Osteoblast (primary cell): ENCODE measurements at regions not wholly inside any gene's neighbourhood (a gene's known extent, or its start where the extent isn't known, plus 50 kb on each side); places are given as distances from the start of the nearest gene placed in this dataset.

ENCODE experiments used
- DNase-seq: peaks from one replicate; pipeline ENCODE4 v3.0.0; 2011; ENCODE audit warnings: low spot score, mixed read lengths; ENCODE audit not compliant: insufficient read length; ENCODE audit errors: missing footprints
- H2AFZ ChIP-seq: 2 replicates; pipeline ENCODE4 v1.6.0; 2011; ENCODE audit warnings: mild to moderate bottlenecking, low read length
- H3K27ac ChIP-seq: 2 replicates; pipeline ENCODE4 v1.5.1; 2011; ENCODE audit warnings: mild to moderate bottlenecking, low read depth, low read length, moderate library complexity
- H3K27me3 ChIP-seq: 2 replicates; pipeline ENCODE4 v1.6.0; 2012; ENCODE audit warnings: mild to moderate bottlenecking, control low read depth, inconsistent platforms, low read length, moderate library complexity; ENCODE audit not compliant: insufficient read depth
- H3K36me3 ChIP-seq: 2 replicates; pipeline ENCODE4 v1.5.1; 2011; ENCODE audit warnings: mild to moderate bottlenecking, low read length, control low read depth, moderate library complexity; ENCODE audit not compliant: insufficient read depth
- H3K4me1 ChIP-seq: 2 replicates; pipeline ENCODE4 v1.5.1; 2011; ENCODE audit warnings: mild to moderate bottlenecking, low read length, control low read depth, moderate library complexity; ENCODE audit not compliant: insufficient read depth
- H3K4me2 ChIP-seq: 2 replicates; pipeline ENCODE4 v1.6.0; 2011; ENCODE audit warnings: mild to moderate bottlenecking, low read length; ENCODE audit not compliant: insufficient read depth
- H3K4me3 ChIP-seq: fragments of 200-600 bp; sonication (generic); 3 replicates; pipeline ENCODE4 v1.5.1; 2012; ENCODE audit warnings: mild to moderate bottlenecking, low read length, inconsistent platforms; ENCODE audit not compliant: insufficient read depth
- H3K79me2 ChIP-seq: 2 replicates; pipeline ENCODE4 v1.6.0; 2012; ENCODE audit warnings: mild to moderate bottlenecking, low read length, control low read depth, inconsistent platforms; ENCODE audit not compliant: insufficient read depth
- H3K9me3 ChIP-seq: 2 replicates; pipeline ENCODE4 v1.5.1; 2011; ENCODE audit warnings: low read depth, low read length, control low read depth
- H4K20me1 ChIP-seq: 2 replicates; pipeline ENCODE4 v1.6.0; 2012; ENCODE audit warnings: mild to moderate bottlenecking, low read length, control low read depth; ENCODE audit not compliant: insufficient read depth
- CTCF ChIP-seq: IDR thresholded peaks from 2 replicates; pipeline ENCODE4 v1.5.1; 2011; ENCODE audit warnings: mild to moderate bottlenecking, low read depth, low read length, moderate library complexity; ENCODE audit errors: extremely low read depth

- no peak overlapping the region for H2AFZ ChIP-seq
- H3K9me3 ChIP-seq, result peaks cover 2% of the 10 kb centered on the region
- no peaks in the 10 kb centered on the region for H3K4me1 ChIP-seq
These were observed 337.1 kb downstream of the TMEM121 start for GRCh38 chr14:105863296-105864108.

GRCh38 chr14:105864116-105864515 lies 337.7 kb downstream of the TMEM121 start:
- H4K20me1 ChIP-seq, result no peaks in the 10 kb centered on the region
- no peak for TF ChIP-seq CTCF

More at GRCh38 chr14:105863296-105864108, 337.1 kb downstream of the TMEM121 start:
- Histone ChIP-seq H3K27me3 (no peaks in the 10 kb centered on the region), H4K20me1 (no peaks in the 10 kb centered on the region), H3K36me3 (no peaks in the 10 kb centered on the region), H3K27ac (no peak overlapping the region), H3K4me2 (no peak overlapping the region), H3K4me3 (no peak overlapping the region), H3K79me2 (no peaks in the 10 kb centered on the region)
- DNase-seq, result peak; percentile 53
- no peak for TF ChIP-seq CTCF

GRCh38 chr14:105864651-105865265 lies 338.4 kb downstream of the TMEM121 start:
- no peak overlapping the region for H3K4me2 ChIP-seq
- no peak for TF ChIP-seq CTCF
- peak; percentile 61 for DNase-seq
- no peak overlapping the region for H2AFZ ChIP-seq
- no peaks in the 10 kb centered on the region for H3K27me3 ChIP-seq
- H3K36me3 ChIP-seq, result no peaks in the 10 kb centered on the region
- no peaks in the 10 kb centered on the region for H3K79me2 ChIP-seq
- no peaks in the 10 kb centered on the region for H3K4me1 ChIP-seq
- H4K20me1 ChIP-seq, result no peaks in the 10 kb centered on the region
- H3K9me3 ChIP-seq, result peaks cover 2% of the 10 kb centered on the region
- H3K27ac ChIP-seq, result no peak overlapping the region
- H3K4me3 ChIP-seq, result no peak overlapping the region

More at GRCh38 chr14:105864116-105864515, 337.7 kb downstream of the TMEM121 start:
- no peak overlapping the region for H3K4me3 ChIP-seq
- H3K27me3 ChIP-seq, result no peaks in the 10 kb centered on the region
- no peak overlapping the region for H2AFZ ChIP-seq
- no peak overlapping the region for H3K4me2 ChIP-seq
- no peak overlapping the region for H3K27ac ChIP-seq
- H3K79me2 ChIP-seq, result no peaks in the 10 kb centered on the region
- no peak for DNase-seq
- H3K9me3 ChIP-seq, result peaks cover 2% of the 10 kb centered on the region
- H3K36me3 ChIP-seq, result no peaks in the 10 kb centered on the region
- no peaks in the 10 kb centered on the region for H3K4me1 ChIP-seq

GRCh38 chr14:105865266-105865903 lies 339.0 kb downstream of the TMEM121 start:
- no peaks in the 10 kb centered on the region for H3K79me2 ChIP-seq
- peaks cover 2% of the 10 kb centered on the region for H3K9me3 ChIP-seq
- H3K36me3 ChIP-seq, result no peaks in the 10 kb centered on the region
- peak; percentile 58 for DNase-seq
- no peak overlapping the region for H3K4me3 ChIP-seq
- no peak overlapping the region for H2AFZ ChIP-seq
- H4K20me1 ChIP-seq, result no peaks in the 10 kb centered on the region
- H3K4me1 ChIP-seq, result no peaks in the 10 kb centered on the region
- H3K4me2 ChIP-seq, result no peak overlapping the region
- H3K27me3 ChIP-seq, result no peaks in the 10 kb centered on the region
- TF ChIP-seq CTCF, result no peak
- H3K27ac ChIP-seq, result no peak overlapping the region
